Thyroid gland (tissue), 4 donors: ENCODE measurements at regions not wholly inside any gene's neighbourhood (a gene's known extent, or its start where the extent isn't known, plus 50 kb on each side); places are given as distances from the start of the nearest gene placed in this dataset. TPM values are rescaled to one million over a fixed set of nuclear protein-coding genes. Genes with fewer than 3 reads are reported as not detected.

Source experiments
- DNase-seq, 2 donors: peaks; one replicate each; pipeline ENCODE4 v3.0.0-alpha.2; 2019
- H3K27ac ChIP-seq, 3 donors: fragments of 200-600 bp; sonication (generic); 1 replicate in 2 of 3; 2 replicates in 1 of 3; pipeline ENCODE4 v1.5.1; 2016 to 2019; ENCODE audit warnings: mild to moderate bottlenecking in 1 of 3, moderate library complexity in 1 of 3
- H3K27me3 ChIP-seq: fragments of 200-600 bp; sonication (generic); one replicate; pipeline ENCODE4 v1.5.1; 2019
- H3K36me3 ChIP-seq, 2 donors: fragments of 200-600 bp; sonication (generic); one replicate each; pipeline ENCODE4 v1.5.1; 2016 to 2019
- H3K4me1 ChIP-seq, 2 donors: fragments of 200-600 bp; sonication (generic); one replicate each; pipeline ENCODE4 v1.5.1; 2017 to 2019
- H3K4me3 ChIP-seq, 3 donors: fragments of 200-600 bp; sonication (generic); replicated peaks in 1 of 3; 1 replicate in 2 of 3; 2 replicates in 1 of 3; pipeline ENCODE4 v1.5.1; 2016; ENCODE audit warnings: mild to moderate bottlenecking in 1 of 3
- H3K9me3 ChIP-seq: fragments of 200-600 bp; sonication (generic); one replicate; pipeline ENCODE4 v1.5.1; 2017
- POLR2A ChIP-seq, 2 donors: fragments of 450-650 bp; IDR thresholded peaks; one replicate each; pipeline ENCODE4 v1.6.1; 2017; ENCODE audit warnings: antibody characterized with exemption in 2 of 2, mild to moderate bottlenecking in 2 of 2, moderate library complexity in 1 of 2
- WGBS, 2 donors: methylation state at CpG; one replicate each; pipeline ENCODE4 v1.1.5; 2017; 5-methylcytosine and 5-hydroxymethylcytosine counted together
- intact Hi-C: fragments of 100-400 bp; cut with DNase I; formaldehyde crosslinking; loops from one replicate; pipeline ENCODE4 v1.15.1; 2023
- small RNA-seq: library from RNA; depleted of rRNA; stranded (forward); fragments of <200 nt; gene quantifications from one replicate; pipeline ENCODE3, GENCODE V24; 2016
- TF ChIP-seq, protein P1 (sequence below), 6 experiments: fragments of 200-600 bp in 3 of 6; fragments of 450-650 bp in 3 of 6; sonication (generic) in 3 of 6; IDR thresholded peaks; one replicate each; pipeline ENCODE4 v1.5.1; 2016 to 2019; ENCODE audit warnings: antibody characterized with exemption in 6 of 6, mild to moderate bottlenecking in 2 of 6, inconsistent platforms in 1 of 6, moderate library complexity in 1 of 6

- H3K27me3 ChIP-seq = no peaks in the 10 kb centered on the region
- no peaks in the 10 kb centered on the region for H3K36me3 ChIP-seq
- H3K4me3 ChIP-seq = no peak overlapping the region
- no peaks in the 10 kb centered on the region for H3K9me3 ChIP-seq
- no peak for DNase-seq
- no peaks in the 10 kb centered on the region for H3K4me1 ChIP-seq
- no peak overlapping the region for H3K27ac ChIP-seq
- TF ChIP-seq, protein P1, sequence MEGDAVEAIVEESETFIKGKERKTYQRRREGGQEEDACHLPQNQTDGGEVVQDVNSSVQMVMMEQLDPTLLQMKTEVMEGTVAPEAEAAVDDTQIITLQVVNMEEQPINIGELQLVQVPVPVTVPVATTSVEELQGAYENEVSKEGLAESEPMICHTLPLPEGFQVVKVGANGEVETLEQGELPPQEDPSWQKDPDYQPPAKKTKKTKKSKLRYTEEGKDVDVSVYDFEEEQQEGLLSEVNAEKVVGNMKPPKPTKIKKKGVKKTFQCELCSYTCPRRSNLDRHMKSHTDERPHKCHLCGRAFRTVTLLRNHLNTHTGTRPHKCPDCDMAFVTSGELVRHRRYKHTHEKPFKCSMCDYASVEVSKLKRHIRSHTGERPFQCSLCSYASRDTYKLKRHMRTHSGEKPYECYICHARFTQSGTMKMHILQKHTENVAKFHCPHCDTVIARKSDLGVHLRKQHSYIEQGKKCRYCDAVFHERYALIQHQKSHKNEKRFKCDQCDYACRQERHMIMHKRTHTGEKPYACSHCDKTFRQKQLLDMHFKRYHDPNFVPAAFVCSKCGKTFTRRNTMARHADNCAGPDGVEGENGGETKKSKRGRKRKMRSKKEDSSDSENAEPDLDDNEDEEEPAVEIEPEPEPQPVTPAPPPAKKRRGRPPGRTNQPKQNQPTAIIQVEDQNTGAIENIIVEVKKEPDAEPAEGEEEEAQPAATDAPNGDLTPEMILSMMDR (IDR thresholded peaks at IDR 0.05) = no peak
- TF ChIP-seq POLR2A (IDR thresholded peaks at IDR 0.05) = no peak
- 60 to 67% methylated on average over 2 of the region's 2 CpGs for WGBS, 2 donors
- intact Hi-C loops = no loop called here
Measured at GRCh38 chr6:22227824-22228610, 68.8 kb downstream of the PRL start.

DNA sequence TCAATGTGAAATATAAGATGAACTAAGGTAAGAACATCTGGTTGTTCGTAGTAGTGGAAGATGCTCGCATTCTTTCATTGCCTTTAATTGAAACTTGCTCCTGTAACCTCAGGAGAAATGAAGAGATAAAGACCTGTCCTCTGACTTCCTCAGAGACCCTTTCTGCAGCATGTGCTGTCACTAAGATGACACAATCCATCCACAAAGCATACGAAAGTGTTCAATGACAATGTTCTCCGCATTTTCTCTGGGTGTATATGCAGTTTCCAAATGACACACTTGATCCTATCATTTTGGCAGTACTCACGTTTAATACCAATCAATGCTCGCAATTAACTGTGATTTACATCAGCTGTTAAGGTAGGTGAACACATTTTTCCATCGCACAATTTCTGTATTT, 65.8 kb downstream of the PRL start:
- H3K4me1 ChIP-seq = no peaks in the 10 kb centered on the region
- no peaks in the 10 kb centered on the region for H3K36me3 ChIP-seq
- WGBS, 2 donors = 94 to 97% methylated on average over 7 of the region's 7 CpGs
- H3K27me3 ChIP-seq = no peaks in the 10 kb centered on the region
- H3K4me3 ChIP-seq = no peak overlapping the region
- H3K27ac ChIP-seq = no peak overlapping the region
- no peak for DNase-seq
- intact Hi-C loops = no loop called here
- TF ChIP-seq POLR2A (IDR thresholded peaks at IDR 0.05) = no peak
- TF ChIP-seq, protein P1 (IDR thresholded peaks at IDR 0.05) = no peak
- no peaks in the 10 kb centered on the region for H3K9me3 ChIP-seq

DNA sequence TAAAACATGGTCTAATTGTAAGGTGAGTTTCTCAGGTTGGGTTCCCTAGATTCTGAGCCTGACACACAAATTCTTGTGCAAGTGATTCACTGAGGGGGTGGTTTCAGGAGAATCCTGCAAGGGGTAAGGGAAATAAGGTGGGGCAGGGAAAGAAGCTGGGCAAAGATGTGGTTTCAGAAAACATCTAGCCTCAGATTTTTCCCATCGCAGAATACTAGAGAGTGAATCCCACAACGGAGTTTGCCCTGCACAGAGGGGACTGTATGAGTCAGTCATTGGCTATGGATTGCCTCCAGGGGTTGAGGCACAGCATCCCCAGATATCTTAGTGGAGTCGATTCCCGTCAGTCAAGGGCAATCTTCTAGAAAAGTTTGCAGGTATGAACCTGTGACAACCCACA, 65.2 kb downstream of the PRL start:
- Histone ChIP-seq H3K27ac (no peak overlapping the region), H3K9me3 (no peaks in the 10 kb centered on the region), H3K4me1 (no peaks in the 10 kb centered on the region), H3K4me3 (no peak overlapping the region), H3K36me3 (no peaks in the 10 kb centered on the region), H3K27me3 (no peaks in the 10 kb centered on the region)
- 93% methylated on average over 4 of the region's 4 CpGs for WGBS, 2 donors
- no peak for DNase-seq
- intact Hi-C loops = no loop called here
- TF ChIP-seq, protein P1 (IDR thresholded peaks at IDR 0.05) = no peak
- no peak for TF ChIP-seq POLR2A (IDR thresholded peaks at IDR 0.05)

- Histone ChIP-seq H3K4me3 (no peak overlapping the region), H3K4me1 (no peaks in the 10 kb centered on the region), H3K36me3 (no peaks in the 10 kb centered on the region), H3K27me3 (no peaks in the 10 kb centered on the region), H3K9me3 (no peaks in the 10 kb centered on the region), H3K27ac (no peak overlapping the region)
- no peak for TF ChIP-seq POLR2A (IDR thresholded peaks at IDR 0.05)
- TF ChIP-seq, protein P1 (IDR thresholded peaks at IDR 0.05) = no peak
- 53 to 60% methylated on average over 6 of the region's 6 CpGs for WGBS, 2 donors
- DNase-seq = no peak
- intact Hi-C loops = no loop called here
Measured at GRCh38 chr6:22236626-22237414, 60.0 kb downstream of the PRL start.

Small RNAs in the stretch of these regions (small RNA-seq; reads per million reads assigned to genes)
- gene AL136313.1 = not detected
